Activated T-cell treated with anti-CD3 and anti-CD28 coated beads, Interleukin-2, amount 50 U/mL, for 72 hours (primary cell): ENCODE measurements at regions not wholly inside any gene's neighbourhood (a gene's known extent, or its start where the extent isn't known, plus 50 kb on each side); places are given as distances from the start of the nearest gene placed in this dataset.

Experiments
- ATAC-seq, 2 donors: fragments of 150-1000 bp; cut with Tn5 transposase; replicated peaks in 1 of 2; 2 replicates each; pipeline ENCODE4 v1.10.0; 2021; ENCODE audit warnings: moderate library complexity in 2 of 2, mild to moderate bottlenecking in 1 of 2
- DNase-seq, 2 donors: peaks; one replicate each; pipeline ENCODE4 v3.0.0; 2021 to 2022; ENCODE audit warnings: mixed read lengths in 1 of 2
- H3K27ac Mint-ChIP-seq: one replicate; pipeline ENCODE4 v1.8.0; 2022; ENCODE audit warnings: mild to moderate bottlenecking, moderate library complexity, mixed read lengths
- H3K27me3 Mint-ChIP-seq: one replicate; pipeline ENCODE4 v1.8.0; 2022; ENCODE audit warnings: low read depth, mixed read lengths
- H3K36me3 Mint-ChIP-seq, 2 donors: one replicate each; pipeline ENCODE4 v1.8.0; 2022; ENCODE audit warnings: mixed read lengths in 2 of 2, mild to moderate bottlenecking in 1 of 2; ENCODE audit not compliant: insufficient read depth in 2 of 2
- H3K4me1 Mint-ChIP-seq: one replicate; pipeline ENCODE4 v1.8.0; 2022; ENCODE audit warnings: low read depth, mixed read lengths
- H3K4me3 Mint-ChIP-seq, 2 donors: one replicate each; pipeline ENCODE4 v1.8.0; 2022; ENCODE audit warnings: mild to moderate bottlenecking in 2 of 2, mixed read lengths in 2 of 2, moderate library complexity in 2 of 2
- H3K9me3 Mint-ChIP-seq, 2 donors: one replicate each; pipeline ENCODE4 v1.8.0; 2022; ENCODE audit warnings: mixed read lengths in 2 of 2

DNA sequence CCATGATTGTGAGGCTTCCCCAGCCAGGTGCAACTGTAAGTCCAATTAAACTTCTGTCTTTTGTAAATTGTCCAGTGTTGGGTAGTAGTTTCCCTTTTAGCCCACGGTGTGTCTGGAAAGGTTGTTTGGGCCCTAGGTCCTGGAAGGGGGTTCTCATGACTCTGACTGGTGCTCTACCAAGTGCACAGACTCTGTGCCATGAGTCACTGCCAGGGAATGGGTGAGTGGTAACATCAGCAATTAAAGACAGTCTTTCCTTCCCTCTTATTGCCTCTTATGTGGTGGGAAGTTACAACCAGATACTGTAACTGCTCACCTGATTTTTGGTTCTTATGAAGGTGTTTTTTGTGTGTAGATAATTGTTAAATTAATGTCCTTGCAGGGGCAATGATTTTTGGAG is 141.2 kb downstream of the PRDM9 start:
- H3K27me3 Mint-ChIP-seq, result no peaks in the 10 kb centered on the region
- H3K36me3 Mint-ChIP-seq, result no peaks in the 10 kb centered on the region
- DNase-seq, result no peak
- no peak overlapping the region for H3K4me3 Mint-ChIP-seq
- H3K27ac Mint-ChIP-seq, result no peak overlapping the region
- ATAC-seq, result no peak
- peaks cover 16 to 19% of the 10 kb centered on the region in 2 donors for H3K9me3 Mint-ChIP-seq
- no peaks in the 10 kb centered on the region for H3K4me1 Mint-ChIP-seq

DNA sequence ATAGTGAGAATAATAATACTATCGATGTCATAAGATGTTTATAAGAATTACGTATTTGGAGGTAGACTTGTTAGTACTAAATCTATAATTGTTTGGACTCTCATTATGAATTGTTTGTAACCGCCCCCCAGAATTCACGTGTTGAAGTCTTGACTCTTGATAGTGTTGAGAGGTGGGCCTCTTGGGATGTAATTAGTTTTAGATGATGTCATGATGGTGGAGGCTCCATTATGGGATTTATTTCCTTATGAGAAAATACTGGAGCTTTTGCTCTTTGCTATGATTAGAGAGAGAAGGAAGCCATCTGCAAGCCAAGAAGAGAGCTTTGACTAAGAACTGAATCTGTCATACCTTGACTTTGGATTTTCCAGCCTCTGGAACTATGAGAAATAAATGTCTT is 142.2 kb downstream of the PRDM9 start:
- DNase-seq (no peak), ATAC-seq (no peak)
- no peak overlapping the region for H3K27ac Mint-ChIP-seq
- H3K4me3 Mint-ChIP-seq, result no peak overlapping the region
- no peaks in the 10 kb centered on the region for H3K27me3 Mint-ChIP-seq
- no peaks in the 10 kb centered on the region for H3K36me3 Mint-ChIP-seq
- H3K9me3 Mint-ChIP-seq, result peaks cover 14 to 16% of the 10 kb centered on the region in 2 donors
- no peaks in the 10 kb centered on the region for H3K4me1 Mint-ChIP-seq

DNA sequence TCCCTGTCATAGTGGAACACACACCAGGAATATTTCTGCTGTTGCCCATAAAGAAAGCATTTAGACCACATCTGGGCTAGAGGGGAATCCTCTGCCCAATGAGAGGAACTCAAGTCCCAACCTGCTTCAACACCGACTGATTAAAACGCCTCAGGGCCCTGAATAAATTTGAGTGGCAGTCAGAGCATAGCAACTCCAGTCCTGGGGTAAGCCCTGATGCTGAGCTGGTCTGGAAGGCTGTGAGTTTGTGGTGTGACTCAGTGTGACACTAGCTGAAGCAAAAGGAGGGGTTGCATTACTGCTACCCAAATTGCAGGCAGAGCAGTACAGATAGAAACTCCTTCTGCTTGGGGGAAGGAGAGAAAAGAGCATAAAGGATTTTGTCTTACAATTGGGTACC is 148.3 kb downstream of the PRDM9 start:
- Mint-ChIP-seq H3K36me3 (no peaks in the 10 kb centered on the region), H3K9me3 (peaks cover 4 to 8% of the 10 kb centered on the region in 2 donors), H3K4me1 (no peaks in the 10 kb centered on the region), H3K27ac (no peak overlapping the region), H3K27me3 (no peaks in the 10 kb centered on the region), H3K4me3 (no peak overlapping the region)
- DNase-seq (no peak), ATAC-seq (no peak)

DNA sequence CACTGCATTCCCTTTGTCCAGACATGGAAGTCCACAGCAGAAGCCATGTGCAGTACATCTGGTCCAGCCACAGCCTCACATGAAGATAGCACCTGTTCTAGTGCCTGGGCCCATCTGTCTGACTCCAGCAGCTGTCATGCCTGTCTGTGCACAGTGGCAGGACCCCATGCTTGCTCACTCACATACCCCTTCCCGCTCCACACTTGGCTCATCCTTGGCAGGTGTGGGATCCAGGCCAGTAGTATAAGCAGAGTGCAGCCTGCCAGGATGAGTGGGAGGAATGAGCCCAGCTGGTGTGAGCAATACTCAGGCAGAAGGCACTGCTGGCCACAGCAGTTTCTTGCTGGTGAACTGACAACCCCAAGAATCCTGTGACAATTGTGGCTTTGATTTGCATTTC is 168.0 kb downstream of the PRDM9 start:
- DNase-seq, result no peak
- H3K9me3 Mint-ChIP-seq, result peaks cover 3 to 7% of the 10 kb centered on the region in 2 donors
- peaks cover 0 to 2% of the 10 kb centered on the region in 2 donors for H3K36me3 Mint-ChIP-seq
- no peaks in the 10 kb centered on the region for H3K4me1 Mint-ChIP-seq
- no peak overlapping the region for H3K4me3 Mint-ChIP-seq
- H3K27ac Mint-ChIP-seq, result no peak overlapping the region
- no peaks in the 10 kb centered on the region for H3K27me3 Mint-ChIP-seq
- ATAC-seq, result no peak

DNA sequence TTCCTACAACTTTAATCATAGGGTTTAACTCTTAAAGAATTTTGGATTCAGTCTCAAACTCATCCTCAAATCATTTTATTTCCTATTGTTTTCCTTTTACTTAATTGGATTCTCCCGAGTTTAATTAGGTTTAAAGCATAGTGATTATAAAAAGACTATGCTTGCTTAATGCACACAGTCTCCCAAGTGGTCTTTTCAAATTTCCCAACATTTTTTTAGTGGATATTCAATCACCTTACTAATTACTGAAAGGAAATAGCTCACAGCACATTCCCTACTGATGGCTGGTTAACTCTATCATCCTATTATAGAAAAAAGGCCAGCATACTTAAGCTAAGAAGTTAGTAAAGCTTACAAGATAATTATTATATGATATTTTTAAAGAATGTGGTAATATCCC is 170.6 kb downstream of the PRDM9 start:
- DNase-seq (no peak), ATAC-seq (no peak)
- H3K4me3 Mint-ChIP-seq, result no peak overlapping the region
- H3K4me1 Mint-ChIP-seq, result no peaks in the 10 kb centered on the region
- peaks cover 7 to 9% of the 10 kb centered on the region in 2 donors for H3K9me3 Mint-ChIP-seq
- H3K27me3 Mint-ChIP-seq, result no peaks in the 10 kb centered on the region
- H3K36me3 Mint-ChIP-seq, result peaks cover 0 to 2% of the 10 kb centered on the region in 2 donors
- H3K27ac Mint-ChIP-seq, result no peak overlapping the region

DNA sequence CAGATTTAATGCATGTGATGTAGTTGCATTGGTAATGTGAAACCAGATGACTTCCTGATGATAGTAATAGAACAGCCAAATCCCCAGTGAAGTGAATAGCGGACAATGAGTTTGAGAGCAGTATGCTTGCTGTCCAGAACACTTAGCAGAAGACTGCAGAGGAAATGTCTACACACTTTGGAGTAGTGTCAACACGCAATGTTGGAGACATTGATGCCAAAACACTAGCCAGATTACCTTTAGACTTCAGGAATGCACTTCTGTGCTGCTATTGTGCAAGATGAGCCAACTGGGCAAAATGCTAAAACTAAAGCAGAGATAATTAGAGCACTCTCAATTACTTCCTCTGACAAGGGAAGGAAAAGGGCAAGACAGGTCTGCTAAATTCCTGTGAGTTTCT is 176.7 kb downstream of the PRDM9 start:
- no peak for DNase-seq
- no peak overlapping the region for H3K4me3 Mint-ChIP-seq
- no peaks in the 10 kb centered on the region for H3K27me3 Mint-ChIP-seq
- no peaks in the 10 kb centered on the region for H3K4me1 Mint-ChIP-seq
- no peak for ATAC-seq
- peaks cover 20 to 24% of the 10 kb centered on the region in 2 donors for H3K9me3 Mint-ChIP-seq
- no peak overlapping the region for H3K27ac Mint-ChIP-seq
- peaks cover 3% of the 10 kb centered on the region in 2 donors for H3K36me3 Mint-ChIP-seq

DNA sequence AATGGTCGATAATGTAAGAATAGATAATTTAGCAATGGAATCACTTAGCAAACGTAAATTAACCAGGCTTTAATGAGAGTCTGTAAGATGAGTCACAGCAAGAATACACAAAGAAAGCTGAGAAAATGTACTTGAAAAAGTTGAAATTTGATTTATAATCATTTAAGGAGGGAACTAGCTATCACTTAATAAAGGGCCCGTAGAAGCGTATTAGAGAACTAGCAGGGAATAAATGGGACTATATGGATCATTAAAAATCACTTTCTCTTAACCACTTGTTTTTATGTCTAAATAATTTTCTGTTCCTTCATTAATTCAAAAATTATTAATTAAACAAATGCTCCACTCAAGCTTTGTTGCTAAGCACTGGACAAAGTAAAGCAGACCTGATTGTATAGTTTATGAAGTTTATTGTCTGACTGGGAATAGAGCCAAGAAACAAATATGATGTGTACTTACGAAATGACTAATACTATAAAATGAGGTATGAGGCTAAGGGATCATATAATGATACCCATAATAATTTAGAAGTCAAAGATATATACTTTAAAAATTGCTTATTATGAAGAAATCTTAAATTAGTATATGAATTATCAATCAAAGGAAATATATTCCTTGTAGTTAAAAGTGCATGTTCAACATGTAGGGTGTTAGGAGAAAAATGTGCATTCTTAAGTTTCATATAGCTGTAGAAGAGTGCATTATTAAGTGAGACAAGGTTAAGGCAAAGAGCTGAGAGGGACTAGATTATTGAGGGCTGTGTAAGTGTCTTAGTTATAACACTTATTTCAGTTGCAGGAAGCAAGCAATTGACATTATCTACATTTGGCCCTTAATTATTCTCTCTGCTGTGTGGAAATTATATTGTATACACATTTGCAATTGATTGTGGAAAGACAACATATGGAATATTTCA is 196.8 kb downstream of the PRDM9 start:
- DNase-seq, result no peak
- Mint-ChIP-seq H3K4me3 (no peak overlapping the region), H3K36me3 (no peaks in the 10 kb centered on the region), H3K4me1 (no peaks in the 10 kb centered on the region), H3K9me3 (peaks cover 2 to 3% of the 10 kb centered on the region in 2 donors), H3K27ac (no peak overlapping the region), H3K27me3 (no peaks in the 10 kb centered on the region)
- ATAC-seq, result no peak

DNA sequence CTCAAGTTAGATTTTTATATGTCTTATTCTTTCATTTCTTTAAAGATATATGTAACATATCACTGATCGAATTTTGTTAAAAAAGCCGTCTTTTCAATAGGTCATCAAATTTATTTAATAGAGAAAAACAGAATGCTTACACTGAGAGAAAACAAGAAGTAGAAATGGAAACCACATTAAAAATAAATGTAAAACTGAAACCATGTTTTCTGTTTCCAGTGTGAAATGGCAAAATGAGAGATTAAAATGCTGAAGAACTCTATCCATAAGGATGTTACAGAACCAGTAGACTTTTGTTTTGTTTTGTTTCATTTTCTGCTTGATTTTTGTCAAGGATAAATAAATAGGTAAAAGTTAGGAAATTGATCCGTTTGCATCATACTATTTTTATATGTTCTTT is 210.1 kb downstream of the PRDM9 start:
- no peak for DNase-seq
- Mint-ChIP-seq H3K27ac (no peak overlapping the region), H3K4me3 (no peak overlapping the region), H3K4me1 (no peaks in the 10 kb centered on the region), H3K9me3 (peaks cover 4 to 13% of the 10 kb centered on the region in 2 donors), H3K27me3 (no peaks in the 10 kb centered on the region), H3K36me3 (peaks cover 0 to 2% of the 10 kb centered on the region in 2 donors)
- ATAC-seq, result no peak

DNA sequence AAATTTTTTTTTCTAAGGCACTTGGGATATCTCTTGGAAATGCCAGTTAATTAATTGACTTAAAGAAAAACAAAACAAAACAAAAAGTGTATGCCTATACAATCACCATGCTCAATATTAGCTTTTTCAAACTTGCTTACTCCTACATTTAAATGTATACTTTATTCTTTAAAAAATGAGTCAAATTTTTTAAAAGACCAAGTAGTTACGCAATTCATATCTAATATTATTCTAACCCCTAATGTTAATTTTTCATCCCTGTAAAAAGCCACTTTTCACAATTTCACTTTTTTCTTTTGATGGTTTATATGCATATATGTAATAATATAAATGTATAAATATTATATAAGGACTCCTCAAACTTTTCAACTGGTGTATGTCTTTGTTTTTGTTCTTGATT is 211.2 kb downstream of the PRDM9 start:
- H3K36me3 Mint-ChIP-seq, result peaks cover 0 to 2% of the 10 kb centered on the region in 2 donors
- peaks cover 2 to 14% of the 10 kb centered on the region in 2 donors for H3K9me3 Mint-ChIP-seq
- no peaks in the 10 kb centered on the region for H3K4me1 Mint-ChIP-seq
- no peak overlapping the region for H3K27ac Mint-ChIP-seq
- no peak for ATAC-seq
- no peak for DNase-seq
- H3K27me3 Mint-ChIP-seq, result no peaks in the 10 kb centered on the region
- no peak overlapping the region for H3K4me3 Mint-ChIP-seq

DNA sequence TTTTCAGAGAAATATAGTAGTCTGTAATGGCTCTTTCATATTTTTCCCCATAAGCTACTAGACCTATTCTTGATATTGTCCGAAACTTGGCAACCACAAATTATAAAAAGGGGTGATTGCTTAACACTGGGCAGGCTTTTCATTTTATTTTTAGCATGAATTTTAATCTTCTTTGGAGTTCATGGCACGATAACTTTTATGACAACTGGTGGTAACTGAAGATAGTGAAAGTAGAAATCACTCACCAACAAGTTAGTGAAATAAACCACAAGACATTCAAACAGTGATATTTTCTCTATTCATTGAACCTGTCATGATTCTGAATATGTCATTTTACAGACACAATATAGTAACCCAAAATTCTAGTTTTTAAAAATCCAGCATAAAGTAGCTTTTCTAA is 213.9 kb downstream of the PRDM9 start:
- H3K4me1 Mint-ChIP-seq, result no peaks in the 10 kb centered on the region
- no peaks in the 10 kb centered on the region for H3K27me3 Mint-ChIP-seq
- ATAC-seq (no peak), DNase-seq (no peak)
- no peak overlapping the region for H3K4me3 Mint-ChIP-seq
- H3K27ac Mint-ChIP-seq, result no peak overlapping the region
- peaks cover 0 to 12% of the 10 kb centered on the region in 2 donors for H3K9me3 Mint-ChIP-seq
- H3K36me3 Mint-ChIP-seq, result peaks cover 0 to 2% of the 10 kb centered on the region in 2 donors

DNA sequence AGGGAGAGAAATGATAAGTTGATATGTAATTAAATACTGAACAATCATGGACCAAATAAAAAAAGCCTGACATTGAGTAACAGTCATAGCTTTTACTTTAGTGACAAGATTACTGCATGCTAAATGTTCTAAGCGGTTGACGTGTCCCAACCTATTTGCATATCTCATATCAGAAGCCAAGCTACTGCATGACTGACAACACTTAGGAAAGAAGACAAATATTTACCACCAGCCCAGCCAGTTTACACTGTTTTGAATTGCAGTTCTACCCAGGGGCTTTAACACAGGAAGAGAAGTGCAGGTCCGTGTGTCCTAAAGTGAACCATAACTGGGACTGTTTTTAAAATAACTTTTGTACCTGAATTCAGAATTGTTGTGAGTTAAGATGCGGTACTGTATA is 219.9 kb downstream of the PRDM9 start:
- H3K9me3 Mint-ChIP-seq, result peaks cover 6 to 10% of the 10 kb centered on the region in 2 donors
- no peaks in the 10 kb centered on the region for H3K27me3 Mint-ChIP-seq
- H3K4me3 Mint-ChIP-seq, result no peak overlapping the region
- peaks cover 0 to 2% of the 10 kb centered on the region in 2 donors for H3K36me3 Mint-ChIP-seq
- no peak for DNase-seq
- ATAC-seq, result no peak
- H3K4me1 Mint-ChIP-seq, result no peaks in the 10 kb centered on the region
- no peak overlapping the region for H3K27ac Mint-ChIP-seq

DNA sequence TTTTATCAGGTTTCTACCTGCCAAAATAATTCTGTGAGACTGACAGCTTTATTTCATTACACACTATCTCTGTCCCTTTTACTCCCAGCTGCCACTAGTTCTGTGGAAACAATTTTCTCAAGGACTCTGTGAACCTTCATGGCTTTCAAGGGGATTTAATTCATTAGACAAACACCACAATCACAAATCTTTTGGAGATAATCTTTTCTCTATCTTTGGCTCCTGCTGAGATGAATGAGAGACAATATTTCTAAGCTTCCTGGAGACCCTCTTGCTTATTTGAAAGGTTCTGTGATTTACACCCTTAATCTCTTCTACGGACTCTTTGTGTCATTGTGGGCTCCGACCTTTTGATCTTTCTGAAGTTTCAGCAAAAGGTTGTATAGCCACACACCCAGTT is 222.6 kb downstream of the PRDM9 start:
- Mint-ChIP-seq H3K4me1 (no peaks in the 10 kb centered on the region), H3K4me3 (no peak overlapping the region), H3K36me3 (peaks cover 0 to 2% of the 10 kb centered on the region in 2 donors), H3K27ac (no peak overlapping the region), H3K9me3 (peaks cover 6 to 7% of the 10 kb centered on the region in 2 donors), H3K27me3 (no peaks in the 10 kb centered on the region)
- no peak for ATAC-seq
- DNase-seq, result no peak

DNA sequence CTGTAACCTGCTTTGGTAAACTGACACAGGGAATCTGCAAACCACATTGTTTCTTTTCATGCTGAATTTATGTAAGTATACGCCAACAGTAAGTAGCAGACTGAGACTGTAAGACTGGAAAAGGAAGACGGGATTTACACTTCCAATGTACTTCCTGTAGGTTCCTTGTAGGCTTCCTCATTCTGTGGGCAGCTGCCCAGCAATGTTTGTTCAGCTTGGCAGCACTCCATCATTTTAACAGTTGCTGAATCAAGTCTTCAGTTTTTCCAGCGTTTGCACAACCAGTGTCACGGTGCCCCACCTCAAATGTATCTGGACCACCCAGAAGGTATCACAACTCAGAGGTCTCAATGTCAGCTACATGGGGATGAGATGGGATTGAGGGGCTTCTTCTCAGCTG is 232.6 kb downstream of the PRDM9 start:
- Mint-ChIP-seq H3K27ac (no peak overlapping the region), H3K36me3 (no peaks in the 10 kb centered on the region), H3K4me1 (no peaks in the 10 kb centered on the region), H3K4me3 (no peak overlapping the region), H3K27me3 (no peaks in the 10 kb centered on the region), H3K9me3 (peaks cover 3% of the 10 kb centered on the region in 2 donors)
- DNase-seq, result no peak
- ATAC-seq, result no peak

DNA sequence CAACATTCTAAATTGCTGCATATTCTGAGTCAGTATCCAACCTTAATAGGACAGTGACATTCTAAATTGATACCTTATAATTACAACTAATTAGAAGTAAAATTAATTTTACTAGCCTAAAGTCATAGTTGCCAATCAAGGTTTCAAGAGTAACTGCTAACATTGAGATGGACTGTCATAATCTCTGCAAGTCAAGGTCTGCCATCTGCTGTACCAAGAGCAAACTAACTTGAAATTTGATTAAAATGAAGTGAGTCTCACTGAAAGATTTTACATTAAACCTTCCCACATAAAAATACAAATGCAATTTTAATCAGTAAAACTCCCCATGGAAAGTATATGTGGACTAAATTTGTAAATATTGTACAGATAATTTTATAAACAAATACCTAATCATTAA is 235.3 kb downstream of the PRDM9 start:
- no peaks in the 10 kb centered on the region for H3K4me1 Mint-ChIP-seq
- no peak overlapping the region for H3K27ac Mint-ChIP-seq
- no peaks in the 10 kb centered on the region for H3K36me3 Mint-ChIP-seq
- no peaks in the 10 kb centered on the region for H3K27me3 Mint-ChIP-seq
- H3K9me3 Mint-ChIP-seq, result peaks cover 3 to 6% of the 10 kb centered on the region in 2 donors
- ATAC-seq (no peak), DNase-seq (no peak)
- no peak overlapping the region for H3K4me3 Mint-ChIP-seq
